WTC11 (cell line): ENCODE measurements at regions not wholly inside any gene's neighbourhood (a gene's known extent, or its start where the extent isn't known, plus 50 kb on each side); places are given as distances from the start of the nearest gene placed in this dataset.

Experiments
- ATAC-seq: fragments of 200-7000 bp; cut with Tn5 transposase; 2 replicates; pipeline ENCODE4 v1.10.0; 2021; ENCODE audit warnings: mild to moderate bottlenecking, moderate library complexity
- CTCF ChIA-PET: fragments of 300-600 bp; sonication (Branson Sonifier 250); formaldehyde crosslinking; loops from one replicate; lab custom pipeline; 2021; ENCODE audit warnings: antibody characterized with exemption; lab: Charles Lee
- POLR2A ChIA-PET: fragments of 350-600 bp; sonication (Branson Sonifier 250); formaldehyde crosslinking; loops from one replicate; lab custom pipeline; 2021; ENCODE audit warnings: antibody characterized with exemption; lab: Charles Lee
- DNase-seq: peaks from one replicate; pipeline ENCODE4 v3.0.0; 2021; ENCODE audit warnings: low spot score
- H3K27ac Mint-ChIP-seq: 2 replicates; pipeline ENCODE4 v1.8.0; 2021; ENCODE audit warnings: mixed read lengths
- H3K27me3 Mint-ChIP-seq: 2 replicates; pipeline ENCODE4 v1.8.0; 2021; ENCODE audit warnings: low read depth, mild to moderate bottlenecking, moderate library complexity, mixed read lengths
- H3K36me3 Mint-ChIP-seq: 2 replicates; pipeline ENCODE4 v1.8.0; 2021; ENCODE audit warnings: mixed read lengths
- H3K4me1 Mint-ChIP-seq: 2 replicates; pipeline ENCODE4 v1.8.0; 2022; ENCODE audit warnings: mixed read lengths
- H3K4me3 Mint-ChIP-seq: 2 replicates; pipeline ENCODE4 v1.8.0; 2021; ENCODE audit warnings: mild to moderate bottlenecking, moderate library complexity, mixed read lengths
- H3K9me3 Mint-ChIP-seq: 2 replicates; pipeline ENCODE4 v1.8.0; 2021; ENCODE audit warnings: mixed read lengths
- FOXJ3 ChIP-seq: sonication (generic); formaldehyde crosslinking; IDR thresholded peaks from 2 replicates; pipeline ENCODE4 v1.9.0; 2021; ENCODE audit warnings: missing genetic modification reagents, mild to moderate bottlenecking, borderline replicate concordance
- FOXP4 ChIP-seq: sonication (generic); formaldehyde crosslinking; IDR thresholded peaks from 2 replicates; pipeline ENCODE4 v1.8.0; 2022; ENCODE audit warnings: mild to moderate bottlenecking, missing genetic modification reagents
- IRF1 ChIP-seq: sonication (generic); formaldehyde crosslinking; IDR thresholded peaks from 2 replicates; pipeline ENCODE4 v1.8.0; 2023; ENCODE audit warnings: missing genetic modification reagents
- JAZF1 ChIP-seq: fragments of 250-450 bp; sonication (Bioruptor Pico); IDR thresholded peaks from 2 replicates; pipeline ENCODE4 v1.9.0; 2021; ENCODE audit warnings: moderate library complexity, mild to moderate bottlenecking, inconsistent platforms
- KAT7 ChIP-seq: sonication (generic); formaldehyde crosslinking; IDR thresholded peaks from 2 replicates; pipeline ENCODE4 v1.8.1; 2023; ENCODE audit warnings: missing genetic modification reagents, mild to moderate bottlenecking, borderline replicate concordance
- NFYB ChIP-seq: sonication (generic); formaldehyde crosslinking; conservative IDR thresholded peaks from 2 replicates; pipeline ENCODE4 v1.8.0; 2022; ENCODE audit warnings: low read depth, missing genetic modification reagents
- NR1H2 ChIP-seq: sonication (generic); formaldehyde crosslinking; IDR thresholded peaks from 2 replicates; pipeline ENCODE4 v1.9.0; 2021; ENCODE audit warnings: mild to moderate bottlenecking, moderate library complexity, missing genetic modification reagents
- SMAD3 ChIP-seq: sonication (generic); formaldehyde crosslinking; IDR thresholded peaks from 2 replicates; pipeline ENCODE4 v1.8.0; 2022; ENCODE audit warnings: missing genetic modification reagents, mild to moderate bottlenecking, borderline replicate concordance
- TP53 ChIP-seq: sonication (generic); formaldehyde crosslinking; IDR thresholded peaks from 2 replicates; pipeline ENCODE4 v1.8.1; 2023; ENCODE audit warnings: mild to moderate bottlenecking, missing genetic modification reagents
- USF1 ChIP-seq: sonication (generic); formaldehyde crosslinking; IDR thresholded peaks from 2 replicates; pipeline ENCODE4 v1.8.0; 2022; ENCODE audit warnings: mild to moderate bottlenecking, missing genetic modification reagents
- ZNF121 ChIP-seq: sonication (generic); formaldehyde crosslinking; IDR thresholded peaks from 2 replicates; pipeline ENCODE4 v1.8.0; 2023; ENCODE audit warnings: missing genetic modification reagents
- ZNF219 ChIP-seq: sonication (generic); formaldehyde crosslinking; IDR thresholded peaks from 2 replicates; pipeline ENCODE4 v1.8.0; 2023; ENCODE audit warnings: missing genetic modification reagents, mild to moderate bottlenecking, borderline replicate concordance
- ZNF232 ChIP-seq: sonication (generic); formaldehyde crosslinking; IDR thresholded peaks from 2 replicates; pipeline ENCODE4 v1.8.0; 2022; ENCODE audit warnings: mild to moderate bottlenecking, missing genetic modification reagents
- ZNF671 ChIP-seq: fragments of 250-450 bp; sonication (Bioruptor Pico); IDR thresholded peaks from 2 replicates; pipeline ENCODE4 v1.8.0; 2021; ENCODE audit warnings: mild to moderate bottlenecking
- TF ChIP-seq, protein P1 (sequence below): sonication (generic); formaldehyde crosslinking; IDR thresholded peaks from 2 replicates; pipeline ENCODE4 v1.8.1; 2022; ENCODE audit warnings: low read depth, mild to moderate bottlenecking, moderate library complexity, missing genetic modification reagents, borderline replicate concordance
- TF ChIP-seq, protein P2 (sequence below): sonication (generic); formaldehyde crosslinking; conservative IDR thresholded peaks from 2 replicates; pipeline ENCODE4 v1.8.1; 2023; ENCODE audit warnings: mild to moderate bottlenecking, low read depth, missing genetic modification reagents, moderate library complexity
- TF ChIP-seq, protein P3 (sequence below): sonication (generic); formaldehyde crosslinking; conservative IDR thresholded peaks from 2 replicates; pipeline ENCODE4 v1.8.1; 2022; ENCODE audit warnings: mild to moderate bottlenecking, missing genetic modification reagents
- TF ChIP-seq, protein P4 (sequence below): sonication (generic); formaldehyde crosslinking; IDR thresholded peaks from 2 replicates; pipeline ENCODE4 v1.8.1; 2023; ENCODE audit warnings: mild to moderate bottlenecking, missing genetic modification reagents, moderate library complexity
- TF ChIP-seq, protein P5 (sequence below): sonication (generic); formaldehyde crosslinking; IDR thresholded peaks from 2 replicates; pipeline ENCODE4 v1.8.1; 2023; ENCODE audit warnings: mild to moderate bottlenecking, missing genetic modification reagents, moderate library complexity
- TF ChIP-seq, protein P6 (sequence below): sonication (generic); formaldehyde crosslinking; IDR thresholded peaks from 2 replicates; pipeline ENCODE4 v1.8.0; 2022; ENCODE audit warnings: missing genetic modification reagents

GRCh38 chr12:70059373-70059772 lies 183.9 kb upstream of the CNOT2 start (continued):
- TF ChIP-seq, protein P1, sequence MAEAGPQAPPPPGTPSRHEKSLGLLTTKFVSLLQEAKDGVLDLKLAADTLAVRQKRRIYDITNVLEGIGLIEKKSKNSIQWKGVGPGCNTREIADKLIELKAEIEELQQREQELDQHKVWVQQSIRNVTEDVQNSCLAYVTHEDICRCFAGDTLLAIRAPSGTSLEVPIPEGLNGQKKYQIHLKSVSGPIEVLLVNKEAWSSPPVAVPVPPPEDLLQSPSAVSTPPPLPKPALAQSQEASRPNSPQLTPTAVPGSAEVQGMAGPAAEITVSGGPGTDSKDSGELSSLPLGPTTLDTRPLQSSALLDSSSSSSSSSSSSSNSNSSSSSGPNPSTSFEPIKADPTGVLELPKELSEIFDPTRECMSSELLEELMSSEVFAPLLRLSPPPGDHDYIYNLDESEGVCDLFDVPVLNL (CRISPR knock-in tag) = no peak
- TF ChIP-seq SMAD3 (CRISPR knock-in tag) = no peak
- TF ChIP-seq ZNF232 (CRISPR knock-in tag) = no peak
- TF ChIP-seq NFYB (CRISPR knock-in tag) = no peak
- TF ChIP-seq, protein P2, sequence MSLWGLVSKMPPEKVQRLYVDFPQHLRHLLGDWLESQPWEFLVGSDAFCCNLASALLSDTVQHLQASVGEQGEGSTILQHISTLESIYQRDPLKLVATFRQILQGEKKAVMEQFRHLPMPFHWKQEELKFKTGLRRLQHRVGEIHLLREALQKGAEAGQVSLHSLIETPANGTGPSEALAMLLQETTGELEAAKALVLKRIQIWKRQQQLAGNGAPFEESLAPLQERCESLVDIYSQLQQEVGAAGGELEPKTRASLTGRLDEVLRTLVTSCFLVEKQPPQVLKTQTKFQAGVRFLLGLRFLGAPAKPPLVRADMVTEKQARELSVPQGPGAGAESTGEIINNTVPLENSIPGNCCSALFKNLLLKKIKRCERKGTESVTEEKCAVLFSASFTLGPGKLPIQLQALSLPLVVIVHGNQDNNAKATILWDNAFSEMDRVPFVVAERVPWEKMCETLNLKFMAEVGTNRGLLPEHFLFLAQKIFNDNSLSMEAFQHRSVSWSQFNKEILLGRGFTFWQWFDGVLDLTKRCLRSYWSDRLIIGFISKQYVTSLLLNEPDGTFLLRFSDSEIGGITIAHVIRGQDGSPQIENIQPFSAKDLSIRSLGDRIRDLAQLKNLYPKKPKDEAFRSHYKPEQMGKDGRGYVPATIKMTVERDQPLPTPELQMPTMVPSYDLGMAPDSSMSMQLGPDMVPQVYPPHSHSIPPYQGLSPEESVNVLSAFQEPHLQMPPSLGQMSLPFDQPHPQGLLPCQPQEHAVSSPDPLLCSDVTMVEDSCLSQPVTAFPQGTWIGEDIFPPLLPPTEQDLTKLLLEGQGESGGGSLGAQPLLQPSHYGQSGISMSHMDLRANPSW = no peak
- no peak for TF ChIP-seq IRF1

DNA sequence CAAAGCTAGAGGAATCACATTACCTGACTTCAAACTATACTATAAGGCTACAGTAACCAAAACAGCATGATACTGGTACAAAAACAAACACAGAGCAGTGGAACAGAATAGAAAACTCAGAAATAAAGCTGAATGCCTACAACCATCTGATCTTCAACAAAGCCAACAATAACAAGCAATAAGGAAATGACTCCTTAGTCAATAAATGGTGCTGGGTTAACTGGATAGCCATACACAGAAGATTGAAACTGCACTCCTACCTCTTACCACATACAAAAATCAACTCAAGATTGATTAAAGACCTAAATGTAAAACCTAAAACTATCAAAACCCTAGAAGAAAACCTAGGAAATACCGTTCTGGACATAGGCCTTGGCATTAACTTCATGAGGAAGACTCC lies 182.6 kb upstream of the CNOT2 start:
- ATAC-seq = no peak
- no peaks in the 10 kb centered on the region for H3K36me3 Mint-ChIP-seq
- CTCF ChIA-PET = no interaction called here
- H3K27me3 Mint-ChIP-seq = no peaks in the 10 kb centered on the region
- POLR2A ChIA-PET = no interaction called here
- TF ChIP-seq KAT7 (CRISPR knock-in tag) (no peak), NR1H2 (CRISPR knock-in tag) (no peak), TP53 (CRISPR knock-in tag) (no peak), ZNF219 (CRISPR knock-in tag) (no peak), FOXP4 (CRISPR knock-in tag) (no peak), USF1 (CRISPR knock-in tag) (no peak)
- TF ChIP-seq, protein P3, sequence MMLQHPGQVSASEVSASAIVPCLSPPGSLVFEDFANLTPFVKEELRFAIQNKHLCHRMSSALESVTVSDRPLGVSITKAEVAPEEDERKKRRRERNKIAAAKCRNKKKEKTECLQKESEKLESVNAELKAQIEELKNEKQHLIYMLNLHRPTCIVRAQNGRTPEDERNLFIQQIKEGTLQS (CRISPR knock-in tag) = no peak
- H3K9me3 Mint-ChIP-seq = no peaks in the 10 kb centered on the region; the same call in 1 of the 2 replicates
- H3K27ac Mint-ChIP-seq = no peak overlapping the region
- H3K4me1 Mint-ChIP-seq = peaks cover 4% of the 10 kb centered on the region; the same call in 1 of the 2 replicates
- H3K4me3 Mint-ChIP-seq = no peak overlapping the region
- no peak for DNase-seq

DNA sequence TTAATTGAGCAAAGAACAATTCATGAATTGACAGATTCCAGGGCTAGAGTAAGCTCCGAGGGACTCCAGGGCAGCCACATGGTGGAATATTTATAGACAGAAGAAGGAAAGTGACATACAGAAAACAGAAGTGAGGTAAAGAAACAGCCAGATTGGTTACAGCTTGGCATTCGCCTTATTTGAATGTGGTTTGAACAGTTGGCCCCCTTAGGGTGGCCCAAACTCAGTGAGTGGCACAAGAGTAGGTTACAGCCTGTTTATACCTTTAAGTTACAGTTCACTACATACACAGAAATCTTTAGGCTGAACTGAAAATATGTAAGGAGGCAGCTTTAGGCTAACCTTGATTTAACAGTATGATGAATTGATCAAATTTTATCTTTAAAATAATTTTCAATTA lies 174.5 kb upstream of the CNOT2 start:
- Mint-ChIP-seq H3K27me3 (no peaks in the 10 kb centered on the region), H3K9me3 (peaks cover 9% of the 10 kb centered on the region)
- TF ChIP-seq ZNF671 = no peak
- TF ChIP-seq, protein P4, sequence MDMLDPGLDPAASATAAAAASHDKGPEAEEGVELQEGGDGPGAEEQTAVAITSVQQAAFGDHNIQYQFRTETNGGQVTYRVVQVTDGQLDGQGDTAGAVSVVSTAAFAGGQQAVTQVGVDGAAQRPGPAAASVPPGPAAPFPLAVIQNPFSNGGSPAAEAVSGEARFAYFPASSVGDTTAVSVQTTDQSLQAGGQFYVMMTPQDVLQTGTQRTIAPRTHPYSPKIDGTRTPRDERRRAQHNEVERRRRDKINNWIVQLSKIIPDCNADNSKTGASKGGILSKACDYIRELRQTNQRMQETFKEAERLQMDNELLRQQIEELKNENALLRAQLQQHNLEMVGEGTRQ (CRISPR knock-in tag) = no peak
- no peak for TF ChIP-seq ZNF121 (CRISPR knock-in tag)
- TF ChIP-seq, protein P5, sequence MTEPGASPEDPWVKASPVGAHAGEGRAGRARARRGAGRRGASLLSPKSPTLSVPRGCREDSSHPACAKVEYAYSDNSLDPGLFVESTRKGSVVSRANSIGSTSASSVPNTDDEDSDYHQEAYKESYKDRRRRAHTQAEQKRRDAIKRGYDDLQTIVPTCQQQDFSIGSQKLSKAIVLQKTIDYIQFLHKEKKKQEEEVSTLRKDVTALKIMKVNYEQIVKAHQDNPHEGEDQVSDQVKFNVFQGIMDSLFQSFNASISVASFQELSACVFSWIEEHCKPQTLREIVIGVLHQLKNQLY (CRISPR knock-in tag) = no peak
- TF ChIP-seq JAZF1 (CRISPR knock-in tag) = no peak
- no peak for TF ChIP-seq FOXJ3 (CRISPR knock-in tag)
- TF ChIP-seq, protein P6, sequence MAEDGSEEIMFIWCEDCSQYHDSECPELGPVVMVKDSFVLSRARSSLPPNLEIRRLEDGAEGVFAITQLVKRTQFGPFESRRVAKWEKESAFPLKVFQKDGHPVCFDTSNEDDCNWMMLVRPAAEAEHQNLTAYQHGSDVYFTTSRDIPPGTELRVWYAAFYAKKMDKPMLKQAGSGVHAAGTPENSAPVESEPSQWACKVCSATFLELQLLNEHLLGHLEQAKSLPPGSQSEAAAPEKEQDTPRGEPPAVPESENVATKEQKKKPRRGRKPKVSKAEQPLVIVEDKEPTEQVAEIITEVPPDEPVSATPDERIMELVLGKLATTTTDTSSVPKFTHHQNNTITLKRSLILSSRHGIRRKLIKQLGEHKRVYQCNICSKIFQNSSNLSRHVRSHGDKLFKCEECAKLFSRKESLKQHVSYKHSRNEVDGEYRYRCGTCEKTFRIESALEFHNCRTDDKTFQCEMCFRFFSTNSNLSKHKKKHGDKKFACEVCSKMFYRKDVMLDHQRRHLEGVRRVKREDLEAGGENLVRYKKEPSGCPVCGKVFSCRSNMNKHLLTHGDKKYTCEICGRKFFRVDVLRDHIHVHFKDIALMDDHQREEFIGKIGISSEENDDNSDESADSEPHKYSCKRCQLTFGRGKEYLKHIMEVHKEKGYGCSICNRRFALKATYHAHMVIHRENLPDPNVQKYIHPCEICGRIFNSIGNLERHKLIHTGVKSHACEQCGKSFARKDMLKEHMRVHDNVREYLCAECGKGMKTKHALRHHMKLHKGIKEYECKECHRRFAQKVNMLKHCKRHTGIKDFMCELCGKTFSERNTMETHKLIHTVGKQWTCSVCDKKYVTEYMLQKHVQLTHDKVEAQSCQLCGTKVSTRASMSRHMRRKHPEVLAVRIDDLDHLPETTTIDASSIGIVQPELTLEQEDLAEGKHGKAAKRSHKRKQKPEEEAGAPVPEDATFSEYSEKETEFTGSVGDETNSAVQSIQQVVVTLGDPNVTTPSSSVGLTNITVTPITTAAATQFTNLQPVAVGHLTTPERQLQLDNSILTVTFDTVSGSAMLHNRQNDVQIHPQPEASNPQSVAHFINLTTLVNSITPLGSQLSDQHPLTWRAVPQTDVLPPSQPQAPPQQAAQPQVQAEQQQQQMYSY (CRISPR knock-in tag) = no peak
- TF ChIP-seq, all 79 proteins: peak for 0
- POLR2A ChIA-PET = no interaction called here
- ATAC-seq (no peak), DNase-seq (no peak)
- H3K4me1 Mint-ChIP-seq = peaks cover 26% of the 10 kb centered on the region
- CTCF ChIA-PET = no interaction called here
- H3K27ac Mint-ChIP-seq = no peak overlapping the region
- H3K4me3 Mint-ChIP-seq = no peak overlapping the region
- peaks cover 9% of the 10 kb centered on the region; the same call in 1 of the 2 replicates for H3K36me3 Mint-ChIP-seq
